Right hindlimb (tissue), 1 donor: ENCODE measurements at regions not wholly inside any gene's neighbourhood (a gene's known extent, or its start where the extent isn't known, plus 50 kb on each side); places are given as distances from the start of the nearest gene placed in this dataset.

Source experiments
- DNase-seq: peaks from one replicate; pipeline ENCODE4 v3.0.0-alpha.2; 2018

DNA sequence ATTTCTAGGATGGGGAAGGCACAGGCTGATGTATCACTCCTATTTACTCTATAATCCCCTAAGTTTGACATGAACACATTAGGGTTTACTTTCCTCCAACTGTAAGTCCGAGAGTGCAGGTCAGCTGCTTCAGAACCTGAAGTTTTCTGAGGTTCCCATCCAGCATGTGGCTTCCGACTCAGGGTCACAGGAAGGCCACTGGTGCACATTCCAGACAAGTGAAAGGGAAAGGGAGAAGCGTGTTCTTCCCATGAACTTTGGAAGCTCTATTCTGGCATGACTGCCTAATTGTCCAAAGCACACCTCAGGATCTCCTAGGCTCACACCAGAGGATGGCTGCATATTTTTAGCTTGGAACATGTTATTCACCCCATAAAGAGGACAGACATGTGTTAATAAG, 602.6 kb downstream of the SEMA5A start:
- no peak for DNase-seq

DNA sequence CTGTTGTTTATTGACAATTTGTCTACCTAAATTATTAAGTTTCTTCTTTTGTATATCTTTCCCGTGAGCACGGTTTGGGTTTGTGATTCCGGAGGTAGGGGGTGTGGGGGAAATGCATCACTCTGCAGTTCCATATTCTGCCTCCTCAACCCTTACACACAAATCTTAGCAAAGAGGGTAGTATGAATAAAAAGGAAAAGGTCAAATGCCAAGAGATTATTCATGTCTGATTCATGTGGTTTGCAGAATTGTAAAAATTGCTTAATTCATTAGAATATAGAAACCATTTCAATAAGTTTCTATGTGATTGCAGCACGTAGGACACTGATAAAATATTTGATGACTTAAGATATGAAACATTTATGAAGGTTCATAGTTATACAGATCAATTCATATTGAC, 601.9 kb downstream of the SEMA5A start:
- no peak for DNase-seq

DNA sequence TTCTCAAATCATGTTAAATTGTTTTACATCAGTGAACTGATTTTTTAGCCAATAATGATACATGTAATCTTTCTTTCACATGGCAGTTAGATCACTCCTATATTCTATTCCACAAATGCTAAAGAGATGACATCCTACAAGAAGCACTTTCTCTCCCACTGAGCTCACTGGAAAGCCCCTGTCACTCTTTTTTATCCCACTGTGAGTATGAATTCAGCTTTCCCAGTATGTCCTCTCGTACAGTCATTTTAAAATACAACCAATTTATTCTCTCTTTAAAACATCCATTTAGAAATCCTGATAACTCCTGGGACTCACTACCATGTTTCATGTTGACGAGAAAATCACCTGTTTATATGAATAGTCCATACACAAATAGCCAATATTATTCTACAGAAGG, 599.9 kb downstream of the SEMA5A start:
- no peak for DNase-seq

DNA sequence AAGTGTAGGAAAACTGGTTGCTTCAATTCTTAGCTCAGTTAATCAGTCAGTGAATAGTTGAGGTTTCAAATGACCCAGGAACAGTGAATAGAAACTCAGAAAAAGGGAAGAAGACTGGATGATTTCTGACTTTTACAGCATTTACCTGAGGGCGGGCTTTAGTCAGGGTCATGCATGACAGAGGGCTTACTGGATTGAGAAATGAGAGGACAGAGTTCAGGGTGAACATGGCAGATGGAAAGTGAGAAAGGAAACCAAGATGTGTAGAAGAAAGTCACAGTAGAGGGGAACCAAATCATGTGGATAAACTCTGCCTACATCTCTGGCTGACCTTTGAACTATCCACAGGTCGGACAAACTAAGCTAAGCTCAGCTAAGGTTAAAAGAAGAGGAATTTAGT, 596.0 kb downstream of the SEMA5A start:
- no peak for DNase-seq

DNA sequence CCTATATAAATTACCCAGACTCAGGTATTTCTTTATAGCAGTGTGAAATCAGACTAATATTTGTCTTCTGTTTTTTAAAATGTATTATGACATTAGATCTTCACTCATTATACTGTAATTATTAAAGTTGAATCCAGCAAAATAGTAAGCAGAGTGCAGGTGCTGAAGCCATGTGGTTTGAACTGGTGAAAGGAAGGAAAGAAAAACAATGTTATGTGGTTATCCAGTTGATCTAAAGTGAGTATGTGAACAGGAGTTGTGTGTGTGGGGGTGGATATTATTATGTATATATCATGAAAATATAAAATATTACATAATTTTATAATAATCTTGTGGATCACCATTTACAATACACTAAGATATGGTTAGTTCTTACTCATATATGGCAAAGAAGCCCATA, 593.7 kb downstream of the SEMA5A start:
- no peak for DNase-seq

DNA sequence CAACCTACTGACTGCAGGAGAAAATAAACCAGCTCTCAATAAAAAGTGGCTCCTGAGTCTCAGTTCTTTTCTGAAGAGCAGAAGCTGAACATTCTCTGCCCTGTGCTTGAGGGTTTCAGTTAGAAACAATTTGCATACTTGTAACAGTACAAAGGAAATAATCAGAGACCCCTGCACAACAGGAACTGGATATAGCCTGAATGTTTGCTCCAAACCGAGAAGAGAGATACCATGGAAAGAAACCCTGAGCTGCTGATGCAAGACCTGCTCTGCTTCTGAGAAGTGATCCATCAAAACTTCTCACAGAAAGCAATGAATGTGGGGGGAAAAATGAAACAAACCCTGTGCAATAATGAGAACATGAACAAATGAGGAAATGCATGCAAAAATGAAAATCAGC, 592.9 kb downstream of the SEMA5A start:
- no peak for DNase-seq

DNA sequence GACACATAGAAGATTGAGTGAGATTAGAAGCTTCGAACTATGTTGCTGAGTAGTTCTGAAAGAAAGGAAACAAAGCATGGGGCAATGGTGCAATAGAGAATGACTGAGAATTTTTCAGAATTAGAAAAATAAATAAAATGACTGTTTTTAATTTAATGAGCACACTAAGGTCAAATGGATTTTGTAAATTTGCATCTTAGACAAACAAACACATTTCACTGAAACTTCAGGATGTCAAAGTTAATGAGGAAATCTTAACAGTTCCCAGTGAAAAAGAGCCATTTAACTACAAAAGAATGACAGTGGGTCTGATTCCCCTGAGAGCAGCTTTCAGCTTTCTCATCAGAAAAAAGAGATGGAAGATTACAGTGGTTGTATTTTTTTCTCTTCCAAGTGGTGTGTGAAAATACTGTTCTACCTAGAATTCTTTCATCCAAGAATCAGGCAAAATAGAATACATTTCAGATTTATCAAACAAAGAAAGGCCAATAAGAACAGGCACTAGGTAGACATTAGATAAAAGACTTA, 591.9 kb downstream of the SEMA5A start:
- DNase-seq: no peak

DNA sequence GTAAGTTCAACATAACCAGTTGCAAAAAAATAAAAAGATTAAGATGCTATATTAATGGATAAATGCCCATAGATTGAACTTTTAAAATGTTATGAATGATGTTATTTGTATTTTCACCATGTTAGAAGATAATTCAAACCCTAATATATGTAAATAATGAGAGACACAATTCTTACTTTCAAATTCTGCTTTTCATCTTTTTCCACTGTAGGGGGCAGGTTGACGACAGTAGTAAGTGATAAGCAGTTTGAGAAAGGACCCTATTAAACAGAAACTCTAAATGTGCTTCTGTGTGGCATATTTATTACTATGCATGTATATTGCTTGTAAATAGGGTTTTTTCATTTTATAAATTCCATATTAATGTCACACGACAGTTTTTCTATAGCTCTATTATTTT, 591.1 kb downstream of the SEMA5A start:
- DNase-seq: no peak

DNA sequence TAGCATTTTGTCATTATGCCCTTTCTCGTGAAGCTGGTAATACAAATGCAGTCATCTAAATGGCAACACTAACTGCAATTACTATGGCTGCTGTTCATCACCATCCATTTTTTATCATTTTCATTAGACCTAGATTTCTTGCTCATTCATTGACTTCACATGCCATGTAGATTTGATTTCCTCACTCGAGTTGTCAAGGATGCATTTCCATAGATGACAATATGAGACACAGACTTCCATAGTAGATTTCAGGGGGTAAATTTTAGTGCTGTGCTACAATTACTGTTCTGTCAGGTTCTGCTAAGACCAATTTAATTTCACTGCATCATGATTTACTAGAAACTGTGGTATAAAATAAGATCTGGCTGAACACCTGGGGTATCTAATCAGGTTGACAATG, 589.2 kb downstream of the SEMA5A start:
- no peak for DNase-seq

DNA sequence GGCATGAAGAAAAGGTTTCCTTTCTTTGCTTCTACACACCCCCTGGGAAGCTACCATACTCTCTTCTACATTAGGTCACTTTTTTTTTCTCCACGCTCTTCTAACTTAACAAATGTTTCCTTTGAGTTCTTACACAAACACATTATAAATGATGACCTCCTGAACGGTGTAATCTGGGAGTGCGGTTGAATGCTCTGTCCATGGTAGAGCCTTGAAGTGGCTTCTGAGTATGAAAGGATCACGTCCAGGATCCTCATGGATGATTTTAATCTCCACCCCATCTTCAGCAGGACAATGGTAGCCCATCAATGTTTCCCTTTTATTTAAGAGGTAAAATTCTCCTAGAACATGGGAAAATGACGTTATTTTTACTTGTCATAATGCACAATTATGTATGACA, 587.3 kb downstream of the SEMA5A start:
- no peak for DNase-seq

DNA sequence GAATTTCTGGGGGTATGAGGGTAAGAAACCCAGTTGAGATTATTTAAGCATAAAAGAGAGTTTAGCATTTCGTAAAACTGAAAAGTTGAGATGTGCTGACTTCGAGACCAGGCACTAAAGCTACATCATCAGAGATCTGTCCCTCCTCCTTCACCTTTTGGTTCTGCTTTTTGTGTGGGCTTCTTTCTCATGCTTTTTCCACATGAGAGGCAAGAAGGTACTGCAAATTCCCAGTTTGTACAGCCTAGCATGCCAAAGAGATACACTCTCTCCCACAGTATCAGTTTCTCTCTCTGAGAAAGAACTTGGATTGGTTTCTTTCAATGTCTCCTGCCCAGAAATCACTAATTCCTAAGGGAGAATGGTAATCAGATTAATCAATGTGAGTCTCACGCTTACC, 584.7 kb downstream of the SEMA5A start:
- DNase-seq: no peak

DNA sequence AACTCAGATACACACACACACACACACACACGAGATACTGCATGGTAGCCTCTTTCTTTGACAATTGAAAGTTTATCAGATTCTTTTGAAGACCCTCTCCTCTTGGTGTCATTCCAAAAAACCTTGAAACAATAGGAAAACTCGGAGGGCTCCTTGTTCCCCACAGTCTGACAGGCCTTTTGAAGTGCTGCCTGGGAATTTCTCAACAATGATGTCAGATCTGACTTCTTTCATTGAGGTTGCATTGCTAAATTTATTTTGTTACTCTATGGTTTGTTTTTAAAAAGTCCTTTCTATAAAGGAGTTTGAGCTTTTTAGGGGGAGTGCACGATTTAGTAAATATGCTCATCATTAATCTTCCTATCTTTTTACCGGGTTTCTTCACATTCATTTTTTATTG, 583.9 kb downstream of the SEMA5A start:
- no peak for DNase-seq

DNA sequence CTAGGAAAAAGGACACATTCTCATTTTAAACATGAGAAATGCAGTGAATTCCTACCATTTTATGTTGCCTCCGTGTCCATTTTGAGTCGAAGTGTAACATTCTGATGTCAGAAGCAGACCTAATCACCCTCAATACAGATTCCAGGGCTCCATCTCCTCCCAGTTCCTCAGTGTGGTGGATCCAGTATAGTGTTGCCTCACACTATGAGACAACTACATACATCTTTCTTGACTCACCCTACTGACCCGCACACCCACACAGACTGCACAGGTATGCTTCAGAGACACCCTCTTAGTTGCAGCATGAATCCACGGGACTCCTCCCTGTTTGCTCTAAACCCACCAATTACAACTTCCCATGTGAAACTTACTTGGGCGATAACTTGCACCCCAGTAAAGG, 564.9 kb downstream of the SEMA5A start:
- DNase-seq: no peak

DNA sequence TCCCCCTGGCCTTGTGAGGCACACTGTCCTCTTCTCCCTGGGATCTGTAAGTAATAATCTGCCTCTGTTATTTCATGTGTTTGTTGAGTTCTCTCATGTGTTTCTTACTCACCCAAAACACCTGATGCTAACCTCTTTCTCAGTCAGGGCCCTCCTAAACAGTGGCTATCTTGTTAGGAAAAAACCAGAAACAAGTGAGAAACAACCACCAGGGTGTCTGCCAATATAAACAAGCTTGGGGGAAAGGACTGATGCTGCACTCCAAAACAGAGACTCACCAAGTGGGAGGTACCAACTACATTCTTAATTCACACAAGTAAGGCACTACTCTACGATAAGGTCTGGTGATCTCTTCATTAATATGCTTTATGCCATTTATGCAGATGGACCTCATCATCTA, 564.4 kb downstream of the SEMA5A start:
- DNase-seq: no peak

DNA sequence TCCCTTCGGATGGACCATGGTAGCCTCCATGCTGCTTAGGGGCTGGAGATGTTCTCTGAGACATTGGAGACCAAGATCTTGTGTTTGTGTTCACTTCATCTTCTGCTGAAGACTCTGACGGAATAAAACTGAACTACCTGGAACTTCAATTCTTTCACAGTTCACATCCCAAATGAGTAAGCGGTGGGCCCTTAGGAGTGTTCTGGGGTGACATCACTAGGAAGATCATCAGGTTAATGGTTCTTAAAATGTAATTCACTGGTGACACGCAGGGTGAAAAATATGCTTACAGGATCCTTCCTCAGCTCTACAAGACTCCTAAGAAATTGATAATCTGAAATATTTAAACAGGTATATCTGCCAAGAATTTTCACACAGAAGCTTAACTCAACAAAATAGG, 561.5 kb downstream of the SEMA5A start:
- no peak for DNase-seq
